Suprapubic skin (tissue), 4 donors: ENCODE measurements at regions not wholly inside any gene's neighbourhood (a gene's known extent, or its start where the extent isn't known, plus 50 kb on each side); places are given as distances from the start of the nearest gene placed in this dataset.

Source experiments
- DNase-seq, 2 donors: peaks; one replicate each; pipeline ENCODE4 v3.0.0-alpha.2; 2019; ENCODE audit warnings: low spot score in 2 of 2
- H3K27ac ChIP-seq: fragments of 200-600 bp; sonication (generic); one replicate; pipeline ENCODE4 v1.5.1; 2019
- H3K27me3 ChIP-seq: fragments of 200-600 bp; sonication (generic); one replicate; pipeline ENCODE4 v1.5.1; 2019
- H3K36me3 ChIP-seq: fragments of 200-600 bp; sonication (generic); one replicate; pipeline ENCODE4 v1.5.1; 2019
- H3K4me1 ChIP-seq: fragments of 200-600 bp; sonication (generic); one replicate; pipeline ENCODE4 v1.5.1; 2019
- H3K4me3 ChIP-seq: fragments of 200-600 bp; sonication (generic); one replicate; pipeline ENCODE4 v1.5.1; 2019; ENCODE audit warnings: mild to moderate bottlenecking
- H3K9me3 ChIP-seq: fragments of 200-600 bp; sonication (generic); one replicate; pipeline ENCODE4 v1.5.1; 2019
- CTCF ChIP-seq, 2 donors: fragments of 200-600 bp in 1 of 2; fragments of 450-650 bp in 1 of 2; sonication (generic) in 1 of 2; IDR thresholded peaks; one replicate each; pipeline ENCODE4 v1.5.1; 2016 to 2019; ENCODE audit warnings: antibody characterized with exemption in 2 of 2, mild to moderate bottlenecking in 1 of 2, moderate library complexity in 1 of 2
- EP300 ChIP-seq: sonication (generic); formaldehyde crosslinking; IDR thresholded peaks from one replicate; pipeline ENCODE4 v1.6.1; 2017; ENCODE audit warnings: antibody characterized with exemption
- POLR2A ChIP-seq, 2 donors: fragments of 450-650 bp; IDR thresholded peaks; one replicate each; pipeline ENCODE4 v1.6.1; 2017; ENCODE audit warnings: antibody characterized with exemption in 2 of 2, mild to moderate bottlenecking in 2 of 2, moderate library complexity in 2 of 2
- POLR2AphosphoS5 ChIP-seq, 3 donors: sonication (generic); formaldehyde crosslinking; IDR thresholded peaks; one replicate each; pipeline ENCODE4 v1.6.1; 2017; ENCODE audit warnings: antibody characterized with exemption in 3 of 3
- WGBS: methylation state at CpG from one replicate; pipeline ENCODE4 v1.1.5; 2018; 5-methylcytosine and 5-hydroxymethylcytosine counted together

- 76% methylated on average over 1 of the region's 1 CpG for WGBS
- H3K4me3 ChIP-seq, result no peak overlapping the region
- H3K36me3 ChIP-seq, result no peaks in the 10 kb centered on the region
- no peaks in the 10 kb centered on the region for H3K9me3 ChIP-seq
- no peaks in the 10 kb centered on the region for H3K27me3 ChIP-seq
- DNase-seq, result no peak
- no peak overlapping the region for H3K27ac ChIP-seq
- TF ChIP-seq POLR2AphosphoS5 (IDR thresholded peaks at IDR 0.05) (no peak), POLR2A (IDR thresholded peaks at IDR 0.05) (no peak), EP300 (no peak), CTCF (IDR thresholded peaks at IDR 0.05) (no peak)
- no peaks in the 10 kb centered on the region for H3K4me1 ChIP-seq
These were observed 886.1 kb upstream of the SORCS1 start for GRCh38 chr10:108050626-108051025.

DNA sequence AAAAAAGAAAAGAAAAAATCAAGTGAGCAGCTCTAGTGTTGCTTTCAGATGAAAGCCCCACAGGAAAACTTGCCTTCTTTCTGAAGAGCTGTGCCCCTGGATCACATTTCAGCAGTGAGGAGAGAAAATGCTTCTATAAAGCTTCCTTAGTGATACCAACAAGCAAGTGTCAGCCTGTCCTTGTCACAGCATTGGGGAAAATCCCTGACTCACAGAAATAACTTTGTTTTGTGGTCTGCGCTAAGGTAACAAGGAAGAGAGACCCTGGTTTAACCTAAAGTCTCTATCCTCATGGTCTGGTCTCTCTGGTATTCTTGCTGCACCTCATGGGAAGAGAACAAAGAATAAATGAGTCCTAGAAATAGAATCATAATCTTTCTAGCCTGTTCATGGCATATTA lies 885.2 kb upstream of the SORCS1 start:
- no peaks in the 10 kb centered on the region for H3K9me3 ChIP-seq
- no peak for TF ChIP-seq CTCF (IDR thresholded peaks at IDR 0.05)
- no peak for TF ChIP-seq POLR2AphosphoS5 (IDR thresholded peaks at IDR 0.05)
- no peak for TF ChIP-seq EP300
- TF ChIP-seq POLR2A (IDR thresholded peaks at IDR 0.05), result no peak
- no peaks in the 10 kb centered on the region for H3K36me3 ChIP-seq
- H3K4me3 ChIP-seq, result no peak overlapping the region
- no peaks in the 10 kb centered on the region for H3K27me3 ChIP-seq
- DNase-seq, result no peak
- H3K27ac ChIP-seq, result no peak overlapping the region
- 48% methylated on average over 1 of the region's 1 CpG for WGBS
- H3K4me1 ChIP-seq, result no peaks in the 10 kb centered on the region

- Histone ChIP-seq H3K4me1 (no peaks in the 10 kb centered on the region), H3K9me3 (no peaks in the 10 kb centered on the region)
- no peak for DNase-seq
These were observed 884.4 kb upstream of the SORCS1 start for GRCh38 chr10:108048898-108049297.

DNA sequence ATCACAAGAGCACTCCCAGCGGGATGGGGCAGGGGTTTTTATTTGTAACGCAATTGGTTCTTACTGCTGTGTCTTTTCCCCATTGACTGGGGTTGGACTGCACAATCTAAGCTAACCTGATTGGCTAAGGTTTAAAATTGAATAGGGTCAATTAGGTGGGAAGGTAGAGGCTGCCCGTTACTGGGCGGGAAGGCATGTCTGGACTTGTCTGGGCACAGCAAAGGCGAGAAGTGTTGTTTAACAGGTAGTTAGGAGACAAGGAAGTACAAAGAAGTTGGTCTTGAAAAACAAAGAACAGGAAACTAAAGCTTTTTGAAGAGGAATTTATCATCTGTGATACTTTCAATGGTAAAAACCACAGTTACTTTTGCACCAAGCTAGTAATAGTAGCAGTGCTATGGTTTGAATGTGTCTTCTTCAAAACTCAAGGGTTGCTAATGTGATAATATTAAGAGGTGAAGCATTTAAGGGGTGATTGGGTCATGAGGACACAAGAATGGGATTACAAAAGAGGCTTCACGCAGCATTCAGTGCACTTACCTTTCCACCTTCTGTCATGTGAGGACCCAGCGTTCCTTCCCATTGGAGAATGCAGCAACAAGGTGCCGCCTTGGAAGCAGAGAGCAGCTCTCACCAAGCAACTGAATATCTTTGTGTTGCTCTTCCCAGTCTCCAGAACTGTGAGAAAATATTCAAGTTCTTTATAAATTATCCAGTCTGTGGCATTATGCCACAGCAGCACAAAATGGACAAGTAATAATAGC lies 875.5 kb upstream of the SORCS1 start:
- Histone ChIP-seq H3K4me1 (no peaks in the 10 kb centered on the region), H3K27ac (no peak overlapping the region), H3K27me3 (no peaks in the 10 kb centered on the region), H3K4me3 (no peak overlapping the region), H3K36me3 (no peaks in the 10 kb centered on the region), H3K9me3 (no peaks in the 10 kb centered on the region)
- DNase-seq, result no peak
- TF ChIP-seq POLR2AphosphoS5 (IDR thresholded peaks at IDR 0.05) (no peak), EP300 (no peak)
- WGBS, result 79% methylated on average over 8 of the region's 8 CpGs

More at GRCh38 chr10:108048898-108049297, 884.4 kb upstream of the SORCS1 start:
- Histone ChIP-seq H3K27ac (no peak overlapping the region), H3K27me3 (no peaks in the 10 kb centered on the region), H3K36me3 (no peaks in the 10 kb centered on the region), H3K4me3 (no peak overlapping the region)
- TF ChIP-seq POLR2AphosphoS5 (IDR thresholded peaks at IDR 0.05) (no peak), CTCF (IDR thresholded peaks at IDR 0.05) (no peak), EP300 (no peak), POLR2A (IDR thresholded peaks at IDR 0.05) (no peak)
- WGBS, result 100% methylated on average over 2 of the region's 2 CpGs

- no peaks in the 10 kb centered on the region for H3K36me3 ChIP-seq
- no peak overlapping the region for H3K27ac ChIP-seq
- no peaks in the 10 kb centered on the region for H3K27me3 ChIP-seq
- DNase-seq, result no peak
- TF ChIP-seq CTCF (IDR thresholded peaks at IDR 0.05) (no peak), EP300 (no peak), POLR2A (IDR thresholded peaks at IDR 0.05) (no peak), POLR2AphosphoS5 (IDR thresholded peaks at IDR 0.05) (no peak)
- no peaks in the 10 kb centered on the region for H3K4me1 ChIP-seq
- no peaks in the 10 kb centered on the region for H3K9me3 ChIP-seq
- H3K4me3 ChIP-seq, result no peak overlapping the region
These were observed 872.6 kb upstream of the SORCS1 start for GRCh38 chr10:108037061-108037460.
